ENCODE measurements at regions not wholly inside any gene's neighbourhood (a gene's known extent, or its start where the extent isn't known, plus 50 kb on each side); places are given as distances from the start of the nearest gene placed in this dataset.
A peak's percentile ranks its signal among the peaks of the same experiment; 100 is the strongest.
"Not testable (repeated sequence)": the region's sequence is repeated elsewhere in the genome, so short reads cannot be mapped to it uniquely, and the experiment has no call there.

DNA sequence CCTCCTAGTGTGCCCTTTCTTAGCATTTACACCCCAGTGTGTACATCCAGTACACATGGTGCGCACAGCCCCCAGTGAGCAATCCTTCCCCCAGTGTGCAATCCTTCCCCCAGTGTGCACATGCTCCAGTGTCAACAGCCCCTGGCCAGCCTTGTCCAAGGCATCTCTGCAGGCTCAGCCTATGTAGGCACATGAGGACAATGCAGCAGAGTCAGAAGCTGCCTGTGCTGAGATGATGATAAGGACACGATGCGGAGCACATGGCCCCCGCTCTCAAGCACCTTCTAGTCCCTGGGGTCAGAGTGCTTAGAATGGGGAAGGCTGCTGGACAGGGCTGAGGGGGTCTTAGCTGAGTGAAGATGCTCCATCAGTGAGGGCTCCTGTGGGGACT, 69.8 kb downstream of the GADD45G start:
- DNase-seq: no peak

DNA sequence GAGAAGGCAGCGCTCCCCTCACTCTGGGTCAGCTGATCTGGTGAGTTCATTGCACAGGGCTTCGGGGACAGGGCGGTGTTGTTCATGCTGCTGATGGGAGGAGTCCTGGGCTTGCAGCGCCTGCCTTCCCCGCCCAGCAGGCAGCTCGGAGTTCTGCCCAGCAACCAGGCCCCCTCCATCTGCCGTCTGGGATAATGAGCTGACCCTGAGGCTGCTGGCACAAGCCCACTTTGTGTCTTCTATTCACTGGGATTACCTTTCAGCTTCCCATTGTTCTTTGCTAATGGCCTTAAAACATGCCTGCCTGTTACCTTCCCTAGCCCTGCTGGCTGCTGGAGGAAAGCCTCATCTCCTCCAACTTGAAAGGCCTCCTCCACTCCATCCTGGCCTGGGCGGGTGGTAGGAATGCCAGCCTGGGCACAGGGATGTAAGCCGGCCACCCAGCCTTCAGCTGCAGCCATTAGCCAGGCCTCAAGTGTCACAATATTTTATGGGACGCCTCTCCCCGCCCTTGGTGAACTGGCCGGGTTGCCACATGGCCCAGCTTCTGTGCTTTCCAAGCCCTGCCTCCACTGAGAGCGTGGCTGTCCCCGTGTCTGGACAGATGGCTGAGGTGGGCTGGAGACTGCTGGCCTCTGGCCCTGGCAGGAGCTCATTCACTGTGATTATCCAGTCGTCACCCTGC, 70.4 kb downstream of the GADD45G start:
- peak; percentile 77 to 91 for DNase-seq

DNA sequence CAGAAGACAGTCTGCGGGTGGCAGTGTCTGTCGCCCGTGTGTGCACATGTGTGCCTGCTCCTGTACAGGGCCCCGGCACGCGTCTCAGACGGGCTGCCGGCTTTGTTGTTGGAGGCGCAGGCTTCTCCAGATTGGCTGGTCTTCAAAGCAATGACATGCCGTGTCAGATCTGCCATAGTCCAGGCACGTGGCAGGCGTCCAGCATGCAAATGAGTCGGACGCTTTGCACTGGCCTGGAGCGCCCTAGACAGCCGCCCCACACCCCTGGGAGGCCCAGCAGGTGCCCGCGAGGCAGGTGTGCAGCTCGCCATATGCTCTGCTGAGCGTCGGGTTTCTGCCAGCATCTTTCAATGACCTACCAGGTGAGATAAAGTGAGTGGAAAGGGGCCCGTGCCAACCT, 71.5 kb downstream of the GADD45G start:
- peak; percentile 96 for DNase-seq

DNA sequence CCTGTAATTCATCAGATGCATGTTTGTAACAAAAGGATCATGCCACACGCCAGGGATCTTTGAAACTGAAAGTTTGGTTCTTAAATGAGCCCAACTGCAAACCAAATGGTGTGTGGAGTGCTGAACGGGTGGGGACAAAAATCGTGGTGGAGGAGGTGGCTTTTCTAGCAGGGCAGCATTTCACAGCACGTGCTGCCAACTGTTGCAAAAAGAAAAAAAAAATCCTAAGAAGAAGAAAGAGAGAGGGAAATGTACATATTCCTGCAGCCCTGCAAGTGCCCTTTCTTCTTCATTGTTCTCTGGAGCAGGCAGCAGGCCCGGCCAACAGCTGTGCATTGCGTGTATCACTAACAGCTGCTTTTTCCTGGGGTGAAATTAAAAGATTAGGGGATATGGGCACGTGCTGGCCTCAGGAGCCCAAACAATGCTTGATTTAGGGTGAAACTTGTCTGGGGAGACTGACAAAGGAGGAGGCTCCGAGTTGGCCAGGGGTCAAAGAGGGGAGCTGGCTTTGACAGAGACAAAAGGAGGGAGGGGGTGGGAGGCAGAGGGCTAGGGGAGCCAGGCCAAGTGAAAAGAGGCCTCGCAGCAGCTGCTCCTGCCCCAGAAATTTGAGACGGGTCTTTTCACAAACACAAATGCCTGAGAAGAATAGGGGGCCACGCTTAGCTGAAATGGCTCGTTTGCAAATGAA, 73.0 kb downstream of the GADD45G start:
- peak; percentile 71 to 80 for DNase-seq

DNA sequence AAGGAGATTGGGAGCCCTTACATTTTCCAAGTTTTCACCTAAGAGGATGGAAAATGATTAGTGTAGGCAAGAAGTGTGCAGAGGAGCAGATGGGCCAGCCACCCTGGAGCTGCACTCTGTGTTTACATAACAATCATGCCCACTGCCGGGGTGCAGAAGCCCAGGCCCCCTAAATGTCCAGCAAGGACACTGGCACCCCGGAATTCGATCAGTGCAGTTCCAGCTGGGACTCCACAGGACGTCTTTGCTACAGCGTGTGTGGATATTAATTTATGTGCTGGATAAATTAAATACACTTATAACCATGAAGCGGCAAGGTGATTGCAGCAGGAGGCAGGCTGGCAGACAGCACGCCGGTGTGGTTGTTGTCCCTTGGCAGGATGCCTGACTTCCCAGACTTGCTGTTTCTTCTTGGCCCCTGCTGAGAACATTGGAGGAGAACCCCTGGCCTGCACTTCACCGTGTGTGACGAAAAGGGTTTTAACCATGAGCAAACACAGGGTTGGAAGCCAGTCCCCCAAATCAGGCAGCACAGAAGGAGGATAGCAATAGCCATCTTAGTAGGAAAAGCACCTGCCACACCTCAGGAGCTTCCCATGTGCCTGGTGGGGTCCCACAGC, 73.7 kb downstream of the GADD45G start:
- DNase-seq: peak; percentile 56 to 59

DNA sequence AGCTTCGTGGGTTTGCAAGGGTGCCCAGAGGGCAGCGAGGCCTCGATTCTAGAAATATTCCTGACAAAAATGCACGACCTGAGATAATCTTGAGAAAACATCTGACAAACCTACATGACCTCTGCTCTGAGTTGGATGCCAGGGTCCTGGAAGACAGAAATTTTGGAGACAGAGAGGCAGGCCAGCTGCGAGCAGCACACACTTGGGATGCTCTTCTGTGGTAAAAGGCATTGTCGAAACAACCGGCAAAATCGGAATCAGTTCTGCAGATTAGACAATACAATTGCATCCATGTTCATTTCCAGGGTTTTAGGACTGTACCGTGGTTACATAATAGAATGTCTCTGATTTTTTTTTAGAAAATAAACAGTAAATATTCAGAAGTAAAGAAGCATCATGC, 74.2 kb downstream of the GADD45G start:
- DNase-seq: no peak

DNA sequence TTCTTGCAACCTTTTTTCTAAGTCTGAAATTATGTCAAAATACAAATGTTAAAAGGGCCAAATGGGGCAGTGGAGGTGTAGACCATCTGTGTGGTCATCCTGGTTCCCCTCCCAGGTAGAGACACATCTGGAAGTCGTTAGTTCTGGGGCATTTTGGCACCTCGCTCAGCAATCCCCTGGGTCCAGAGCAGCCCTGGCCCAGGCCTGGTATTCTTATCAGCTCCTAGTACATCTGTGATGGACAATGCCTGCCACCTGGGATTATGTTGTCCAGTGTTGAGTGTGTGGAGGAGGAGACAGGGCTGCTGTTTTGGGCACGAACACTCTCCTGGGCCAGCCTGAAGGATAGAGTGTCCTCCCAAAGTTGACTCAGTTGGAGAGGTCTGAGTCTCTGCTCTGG, 74.8 kb downstream of the GADD45G start:
- DNase-seq: no peak

DNA sequence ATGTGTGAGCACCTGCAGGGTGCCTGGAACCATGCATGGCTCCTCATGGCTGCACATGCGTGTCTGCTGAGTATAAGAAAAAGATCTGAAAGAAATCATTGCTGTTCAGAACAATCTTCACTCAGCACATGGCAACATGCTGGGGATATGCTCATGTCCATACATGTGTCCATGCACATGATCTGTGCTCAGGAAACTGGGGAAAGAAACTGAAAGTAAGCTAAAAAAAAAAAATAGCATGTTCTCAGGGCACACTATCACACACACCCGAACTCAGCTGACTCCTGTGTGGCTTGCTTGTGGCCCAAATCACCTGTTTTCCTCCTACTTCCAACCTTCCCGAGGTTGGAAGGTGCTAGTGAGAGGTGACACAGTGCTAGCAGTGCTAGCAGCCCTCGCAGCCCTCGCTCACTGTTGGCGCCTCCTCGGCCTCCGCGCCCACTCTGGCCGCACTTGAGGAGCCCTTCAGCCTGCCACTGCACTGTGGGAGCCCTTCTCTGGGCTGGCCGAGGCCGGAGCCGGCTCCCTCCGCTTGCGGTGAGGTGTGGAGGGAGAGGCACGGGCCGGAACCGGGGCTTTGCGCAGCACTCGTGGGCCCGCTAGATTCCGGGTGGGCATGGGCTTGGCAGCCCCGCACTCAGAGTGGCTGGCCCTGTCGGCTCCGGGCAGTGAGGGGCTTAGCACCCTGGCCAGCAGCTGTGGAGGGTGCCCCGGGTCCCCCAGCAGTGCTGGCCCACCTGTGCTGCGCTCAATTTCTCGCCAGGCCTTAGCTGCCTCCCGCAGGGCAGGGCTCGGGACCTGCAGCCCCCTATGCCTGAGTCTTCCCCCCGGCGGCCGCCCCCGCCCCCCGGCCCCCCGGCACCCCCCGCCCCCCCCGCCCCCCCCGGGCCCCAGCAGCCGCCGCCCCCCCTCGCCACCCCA, 76.0 kb downstream of the GADD45G start:
- no peak for DNase-seq

DNA sequence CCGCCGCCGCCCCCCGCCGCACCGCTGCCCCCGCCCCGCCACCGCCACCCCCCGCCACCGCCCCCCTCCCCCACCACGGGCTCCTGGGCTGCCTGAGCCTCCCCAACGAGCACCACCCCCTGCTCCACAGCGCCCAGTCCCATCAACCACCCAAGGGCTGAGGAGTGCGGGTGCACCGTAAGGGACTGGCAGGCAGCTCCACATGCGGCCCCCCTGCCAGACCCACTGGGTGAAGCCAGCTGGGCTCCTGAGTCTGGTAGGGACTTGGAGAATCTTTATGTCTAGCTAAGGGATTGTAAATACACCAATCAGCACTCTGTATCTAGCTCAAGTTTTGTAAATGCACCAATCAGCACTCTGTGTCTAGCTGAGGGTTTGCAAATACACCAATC, 76.7 kb downstream of the GADD45G start:
- DNase-seq: not testable (repeated sequence)

DNA sequence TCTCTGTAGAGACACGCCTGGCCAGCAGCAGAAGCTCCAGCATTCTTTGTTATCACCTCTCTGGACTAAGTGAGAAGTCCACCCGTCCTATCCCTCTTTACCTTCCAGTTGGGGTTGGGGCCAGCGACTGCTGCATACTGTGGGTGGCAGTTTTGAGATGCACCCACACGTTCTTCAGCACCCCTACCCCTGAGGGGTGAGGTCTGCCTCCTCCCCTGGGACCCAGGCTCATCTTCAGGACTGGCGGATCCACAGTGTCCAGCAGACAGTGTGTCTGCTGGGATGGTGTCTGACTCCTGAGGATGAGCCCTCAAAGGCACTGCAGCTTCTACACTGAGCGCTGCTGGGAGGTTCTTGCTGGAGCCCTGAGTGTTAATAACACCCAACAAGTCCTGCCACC, 78.8 kb downstream of the GADD45G start:
- no peak for DNase-seq

DNA sequence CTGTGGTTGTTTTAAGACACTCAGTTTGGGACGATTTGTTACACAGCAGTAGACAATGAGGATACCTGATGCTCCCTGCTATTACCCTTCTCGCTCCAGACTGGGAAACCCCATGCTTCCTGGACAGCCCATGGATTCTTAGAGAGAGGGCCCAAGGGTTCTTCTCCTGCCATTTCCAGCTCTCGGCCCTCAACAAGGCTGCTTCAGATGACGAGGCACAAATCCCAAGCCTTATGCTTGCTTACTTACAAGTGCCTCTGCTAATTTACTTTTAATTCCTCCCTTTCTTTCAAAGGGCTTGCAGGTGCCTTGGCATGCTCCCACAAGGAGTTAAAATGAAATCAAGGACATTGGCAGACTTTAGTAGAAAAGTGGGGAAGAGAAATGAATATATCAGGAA, 79.4 kb downstream of the GADD45G start:
- no peak for DNase-seq

DNA sequence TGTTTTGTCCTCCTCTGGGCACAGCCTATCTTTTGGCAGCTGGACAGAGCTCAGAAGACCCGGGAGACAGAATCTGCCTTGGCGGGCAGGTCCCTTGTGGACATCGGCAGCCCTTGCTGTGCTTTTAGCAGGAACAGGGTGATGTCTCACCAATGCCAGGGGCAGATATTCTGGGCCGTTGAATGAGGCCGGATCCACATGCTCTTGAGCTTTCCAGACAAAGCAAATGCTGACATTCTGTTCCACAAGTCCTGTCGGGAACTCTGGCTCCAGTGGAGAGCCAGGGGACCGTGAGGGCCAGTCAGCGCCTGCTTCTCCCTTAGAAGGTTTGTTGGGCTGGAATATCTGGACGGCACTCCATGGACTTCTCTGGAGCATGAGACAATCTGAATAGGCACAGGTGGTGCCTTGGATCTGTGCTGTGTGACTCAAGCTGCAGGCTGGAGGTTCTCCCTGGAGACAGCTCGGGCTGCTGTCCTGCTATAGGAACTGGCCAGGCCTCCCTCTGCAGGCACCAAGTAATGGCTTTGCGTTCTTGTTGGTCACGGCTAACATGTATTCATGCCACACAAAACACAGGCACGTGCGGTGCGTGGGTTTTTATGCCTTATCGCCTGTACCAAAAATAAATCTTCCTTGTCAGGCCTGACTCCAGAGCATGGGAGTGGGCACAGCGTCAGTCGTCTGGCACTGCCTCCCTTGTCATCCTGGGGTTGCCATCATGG, 80.3 kb downstream of the GADD45G start:
- peak in 1 of 2 experiments; percentile 58 for DNase-seq

DNA sequence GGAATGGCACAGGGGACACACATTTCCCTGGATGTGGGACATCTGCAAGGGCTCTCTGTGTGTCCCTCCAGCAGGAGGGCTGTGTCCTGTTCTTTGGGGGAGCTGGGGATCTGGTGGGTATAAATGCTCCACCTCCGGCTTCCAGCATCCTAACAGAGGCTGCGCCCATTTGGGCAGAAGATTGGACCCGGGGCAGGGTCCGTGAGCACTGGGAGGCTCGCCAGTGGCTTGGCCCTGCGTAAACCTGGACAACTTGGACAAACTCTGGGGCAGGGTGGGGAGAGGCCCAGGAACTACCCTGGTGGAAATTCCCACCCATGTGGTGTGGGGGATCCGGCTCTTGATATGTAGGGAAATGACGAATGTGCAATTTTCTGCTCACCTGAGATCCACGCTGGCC, 80.9 kb downstream of the GADD45G start:
- no peak for DNase-seq

DNA sequence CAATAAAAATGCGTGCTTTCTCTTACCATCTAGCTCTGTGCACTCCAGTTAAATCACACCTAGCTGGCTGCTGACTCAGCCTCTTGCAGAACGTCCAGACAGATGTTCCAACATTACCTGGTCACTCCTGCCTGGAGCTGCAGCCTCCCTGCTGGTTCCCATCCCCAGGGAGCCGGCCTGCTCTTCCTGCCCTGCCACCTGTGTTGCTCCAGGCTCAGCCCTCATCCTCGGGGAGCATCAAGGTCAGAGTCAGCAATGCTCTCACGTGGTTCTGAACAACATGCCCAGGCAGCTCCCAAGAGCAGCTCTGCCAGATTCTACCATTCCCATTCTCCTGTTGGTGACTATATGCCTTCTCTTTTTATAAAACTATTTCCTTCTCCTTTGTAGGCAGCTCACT, 81.3 kb downstream of the GADD45G start:
- DNase-seq: peak; percentile 42 to 74

DNA sequence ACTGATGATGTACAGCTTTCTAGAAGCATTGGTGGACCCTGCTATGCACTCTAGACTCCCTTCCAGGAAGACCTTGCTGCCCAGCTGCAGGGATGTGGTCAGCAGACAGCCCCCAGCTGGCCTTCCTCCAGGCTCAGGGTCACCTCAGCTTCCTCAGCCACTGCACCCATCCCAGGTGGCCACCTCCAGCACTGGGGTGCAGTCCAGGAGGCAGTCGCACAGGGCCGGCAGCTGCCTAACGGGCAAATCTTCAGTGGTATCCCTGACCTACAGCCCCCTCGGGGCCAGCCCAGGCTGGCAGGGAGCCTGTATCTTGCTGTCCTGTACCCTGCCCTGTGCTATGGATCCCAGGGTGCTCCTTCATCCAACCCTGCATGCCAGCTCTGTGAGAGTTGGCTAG, 81.8 kb downstream of the GADD45G start:
- DNase-seq: no peak

DNA sequence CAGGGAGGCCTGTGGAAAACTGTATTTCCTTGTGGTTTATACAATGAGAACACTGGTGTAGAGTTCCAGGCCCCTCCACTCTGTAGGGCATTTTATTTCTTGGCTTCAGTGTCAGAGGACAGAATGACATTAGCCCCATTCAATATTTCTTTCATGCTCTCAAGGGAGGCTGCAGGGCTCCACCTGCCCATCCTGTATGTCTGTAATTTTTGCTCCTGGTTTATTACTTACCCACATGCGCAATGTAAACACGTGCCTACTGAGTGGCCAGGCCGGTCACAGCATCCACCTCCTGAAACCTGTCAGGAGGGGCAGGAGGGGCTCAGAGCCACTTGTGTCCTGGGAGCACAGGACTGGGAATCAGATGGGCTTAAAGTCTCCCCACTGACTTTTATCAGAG, 82.4 kb downstream of the GADD45G start:
- DNase-seq: peak; percentile 68

DNA sequence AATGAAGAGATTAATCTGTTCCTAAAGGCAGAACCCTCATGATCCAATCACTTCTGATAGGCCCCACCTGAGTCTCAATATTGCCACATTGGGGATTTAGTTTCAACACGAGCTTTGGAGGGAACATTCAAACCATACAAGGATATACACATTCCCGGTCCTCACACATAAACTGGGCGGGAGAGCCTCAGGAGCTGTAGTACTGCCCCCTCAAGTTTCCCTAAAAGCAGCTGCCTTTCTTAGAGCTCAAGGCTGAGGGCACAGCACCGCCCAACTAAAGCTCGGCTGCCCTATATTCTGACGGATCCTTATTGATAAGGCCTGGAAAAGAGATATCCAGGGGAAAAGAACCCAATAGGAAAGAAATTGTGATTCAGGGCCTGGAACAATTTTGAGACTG, 83.0 kb downstream of the GADD45G start:
- no peak for DNase-seq

DNA sequence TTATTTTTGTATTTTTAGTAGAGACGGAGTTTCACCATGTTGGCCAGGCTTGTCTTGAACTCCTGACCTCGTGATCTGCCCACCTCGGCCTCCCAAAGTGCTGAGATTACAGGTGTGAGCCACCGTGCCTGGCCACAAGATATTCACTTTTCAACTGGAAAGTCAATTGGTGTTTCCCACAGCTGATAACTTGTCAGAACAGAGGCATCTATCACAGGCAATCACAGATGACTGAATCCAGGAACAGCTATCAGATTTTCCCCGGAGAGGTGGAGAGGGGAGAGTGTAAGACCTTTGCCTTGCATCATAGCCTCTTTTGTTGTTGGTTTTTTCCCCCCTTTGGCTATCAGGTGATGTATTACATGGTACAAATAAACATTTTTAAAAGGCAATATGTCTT, 84.5 kb downstream of the GADD45G start:
- DNase-seq: not testable (repeated sequence)

DNA sequence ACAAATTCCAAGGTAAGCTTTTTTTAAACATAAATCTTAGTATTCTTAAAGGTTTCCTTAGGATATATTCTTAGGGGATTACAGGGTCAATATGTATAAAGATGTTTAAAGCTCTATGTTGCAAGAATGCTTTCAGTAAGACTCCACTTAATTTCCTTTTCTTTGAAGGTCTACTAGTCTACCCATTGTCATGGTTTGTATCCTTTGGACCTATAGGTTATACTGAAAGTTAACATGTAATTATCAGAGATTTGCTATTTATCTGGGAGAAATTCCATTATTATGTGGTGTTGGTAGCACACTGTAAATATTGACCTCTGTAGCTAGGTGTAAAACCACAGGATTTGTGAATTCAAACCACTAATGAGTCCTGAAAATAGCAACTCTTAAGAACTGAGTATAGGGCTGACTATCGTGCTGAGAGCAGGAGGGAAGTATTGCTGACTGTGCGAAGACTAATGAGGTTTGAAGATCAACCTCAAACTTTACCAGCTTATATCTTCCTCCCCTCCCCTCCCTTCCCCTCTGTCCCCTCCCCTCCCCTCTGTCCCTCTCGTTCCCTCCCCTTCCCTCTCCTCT, 85.6 kb downstream of the GADD45G start:
- no peak for DNase-seq

DNA sequence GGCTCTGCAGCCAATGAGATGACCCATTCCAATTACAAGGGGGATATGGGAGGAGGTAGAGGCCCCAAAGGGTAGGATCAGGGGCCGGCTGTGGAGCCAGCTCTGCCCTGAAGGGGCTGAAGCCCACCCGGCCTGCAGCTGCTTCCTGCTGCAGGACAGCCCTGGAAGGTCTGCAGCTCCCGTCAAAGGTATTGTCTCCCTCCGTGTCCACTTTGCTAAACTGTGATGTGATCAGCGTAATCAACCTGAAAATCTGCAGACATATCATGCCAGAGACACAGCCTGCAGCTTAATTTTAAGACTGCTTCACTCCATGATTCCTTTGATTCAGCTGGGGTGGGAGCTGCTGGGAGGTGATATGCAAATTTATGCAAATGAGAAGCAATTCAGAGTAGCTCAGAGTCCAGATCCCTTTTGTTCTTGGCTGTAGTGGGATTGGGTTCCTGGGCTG, 90.7 kb downstream of the GADD45G start:
- DNase-seq: no peak

DNA sequence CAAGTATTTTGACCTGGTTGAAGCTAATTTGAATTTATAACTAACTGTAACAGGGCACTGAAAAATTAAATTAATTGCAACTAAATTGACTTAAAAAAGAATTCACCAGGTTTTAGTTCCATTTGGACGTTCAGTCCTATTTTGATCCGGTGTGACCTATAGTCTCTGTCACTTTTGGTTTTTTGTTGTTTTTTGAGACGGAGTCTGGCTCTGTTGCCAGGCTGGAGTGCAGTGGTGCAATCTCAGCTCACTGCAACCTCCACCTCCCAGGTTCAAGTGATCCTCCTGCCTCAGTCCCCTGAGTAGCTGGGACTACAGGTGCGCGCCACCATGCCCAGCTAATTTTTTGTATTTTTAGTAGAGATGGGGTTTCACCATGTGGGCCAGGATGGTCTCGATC, 91.2 kb downstream of the GADD45G start:
- not testable (repeated sequence) for DNase-seq

DNA sequence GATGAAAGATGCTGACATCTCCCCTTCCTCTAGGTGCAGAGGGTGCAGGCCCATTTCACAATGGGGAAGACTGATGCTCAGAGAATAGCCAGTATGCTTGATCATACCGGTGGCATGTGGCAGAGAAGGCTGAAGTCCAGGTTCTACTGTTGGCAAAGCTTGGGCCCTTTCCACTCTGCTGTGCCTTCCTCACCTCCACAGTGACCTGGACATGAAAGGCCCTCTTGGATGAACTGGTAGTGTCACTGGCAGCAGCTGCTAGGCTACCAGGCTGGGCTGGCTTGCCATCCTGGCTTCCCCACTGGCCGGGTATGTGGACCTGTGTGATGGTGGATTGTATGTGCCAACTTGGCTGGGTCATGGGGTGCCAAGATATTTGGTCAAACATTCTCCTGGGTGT, 92.0 kb downstream of the GADD45G start:
- DNase-seq: no peak

All from SHP77 (cell line).